ENCODE measurements at regions not wholly inside any gene's neighbourhood (a gene's known extent, or its start where the extent isn't known, plus 50 kb on each side); places are given as distances from the start of the nearest gene placed in this dataset.

- CTCF ChIA-PET, result no interaction called here
- no peak overlapping the region for H3K27ac Mint-ChIP-seq
Observed at GRCh38 chr1:69233463-69233862, 334.3 kb upstream of the LRRC7 start.

GRCh38 chr1:69244211-69244610 lies 323.5 kb upstream of the LRRC7 start:
- H3K9me3 Mint-ChIP-seq, result peaks cover 2% of the 10 kb centered on the region
- ATAC-seq (no peak), DNase-seq (no peak)
- H3K4me3 Mint-ChIP-seq, result no peak overlapping the region
- POLR2A ChIA-PET, result no interaction called here
- intact Hi-C loops (cut with micrococcal nuclease), result no loop called here
- CTCF ChIA-PET, result no interaction called here
- H3K27me3 Mint-ChIP-seq, result no peaks in the 10 kb centered on the region
- no peak for TF ChIP-seq CTCF (IDR thresholded peaks at IDR 0.05)
- H3K27ac Mint-ChIP-seq, result no peak overlapping the region
- H3K36me3 Mint-ChIP-seq (ENCODE audit: low read depth), result no peaks in the 10 kb centered on the region
- no peaks in the 10 kb centered on the region for H3K4me1 Mint-ChIP-seq (ENCODE audit: low read depth)

More at GRCh38 chr1:69233463-69233862, 334.3 kb upstream of the LRRC7 start:
- Mint-ChIP-seq H3K4me1 (ENCODE audit: low read depth) (no peaks in the 10 kb centered on the region), H3K36me3 (ENCODE audit: low read depth) (no peaks in the 10 kb centered on the region), H3K27me3 (no peaks in the 10 kb centered on the region), H3K4me3 (no peak overlapping the region), H3K9me3 (peaks cover 1% of the 10 kb centered on the region)
- DNase-seq, result no peak
- intact Hi-C loops (cut with micrococcal nuclease), result no loop called here
- ATAC-seq, result no peak
- no peak for TF ChIP-seq CTCF (IDR thresholded peaks at IDR 0.05)
- POLR2A ChIA-PET, result no interaction called here

- H3K36me3 Mint-ChIP-seq (ENCODE audit: low read depth), result no peaks in the 10 kb centered on the region
- DNase-seq (no peak), ATAC-seq (no peak)
- no peaks in the 10 kb centered on the region for H3K4me1 Mint-ChIP-seq (ENCODE audit: low read depth)
- intact Hi-C loops (cut with micrococcal nuclease), result no loop called here
- H3K4me3 Mint-ChIP-seq, result no peak overlapping the region
- no peak overlapping the region for H3K27ac Mint-ChIP-seq
- H3K27me3 Mint-ChIP-seq, result no peaks in the 10 kb centered on the region
- ChIA-PET POLR2A (no interaction called here), CTCF (no interaction called here)
- H3K9me3 Mint-ChIP-seq, result peaks cover 4% of the 10 kb centered on the region
- no peak for TF ChIP-seq CTCF (IDR thresholded peaks at IDR 0.05)
Observed at GRCh38 chr1:69246109-69246508, 321.6 kb upstream of the LRRC7 start.

GRCh38 chr1:69246710-69247109 lies 321.0 kb upstream of the LRRC7 start:
- no peaks in the 10 kb centered on the region for H3K27me3 Mint-ChIP-seq
- no peaks in the 10 kb centered on the region for H3K4me1 Mint-ChIP-seq (ENCODE audit: low read depth)
- DNase-seq (no peak), ATAC-seq (no peak)
- H3K9me3 Mint-ChIP-seq, result peaks cover 4% of the 10 kb centered on the region
- intact Hi-C loops (cut with micrococcal nuclease), result no loop called here
- H3K4me3 Mint-ChIP-seq, result no peak overlapping the region
- no peak for TF ChIP-seq CTCF (IDR thresholded peaks at IDR 0.05)
- CTCF ChIA-PET, result no interaction called here
- no peak overlapping the region for H3K27ac Mint-ChIP-seq
- no peaks in the 10 kb centered on the region for H3K36me3 Mint-ChIP-seq (ENCODE audit: low read depth)
- POLR2A ChIA-PET, result no interaction called here

- Mint-ChIP-seq H3K9me3 (peaks cover 4% of the 10 kb centered on the region), H3K36me3 (ENCODE audit: low read depth) (no peaks in the 10 kb centered on the region), H3K27ac (no peak overlapping the region), H3K27me3 (no peaks in the 10 kb centered on the region), H3K4me1 (ENCODE audit: low read depth) (no peaks in the 10 kb centered on the region), H3K4me3 (no peak overlapping the region)
- CTCF ChIA-PET, result no interaction called here
- DNase-seq, result no peak
- no peak for TF ChIP-seq CTCF (IDR thresholded peaks at IDR 0.05)
- POLR2A ChIA-PET, result no interaction called here
- ATAC-seq, result no peak
- intact Hi-C loops (cut with micrococcal nuclease), result no loop called here
Observed at GRCh38 chr1:69252696-69253095, 315.0 kb upstream of the LRRC7 start.
